B cell (primary cell): ENCODE measurements at regions not wholly inside any gene's neighbourhood (a gene's known extent, or its start where the extent isn't known, plus 50 kb on each side); places are given as distances from the start of the nearest gene placed in this dataset.

Source experiments
- EZH2 ChIP-seq: IDR thresholded peaks from 2 replicates; pipeline ENCODE4 v1.6.1; 2012; ENCODE audit warnings: borderline replicate concordance, low read depth, mild to moderate bottlenecking, moderate library complexity, low read length; ENCODE audit not compliant: insufficient read depth, poor library complexity, severe bottlenecking
- TF ChIP-seq, protein P1 (sequence below): fragments of 200-600 bp; IDR thresholded peaks from one replicate; pipeline ENCODE4 v1.8.0; 2022; ENCODE audit warnings: antibody characterized with exemption, mild to moderate bottlenecking

- TF ChIP-seq, protein P1, sequence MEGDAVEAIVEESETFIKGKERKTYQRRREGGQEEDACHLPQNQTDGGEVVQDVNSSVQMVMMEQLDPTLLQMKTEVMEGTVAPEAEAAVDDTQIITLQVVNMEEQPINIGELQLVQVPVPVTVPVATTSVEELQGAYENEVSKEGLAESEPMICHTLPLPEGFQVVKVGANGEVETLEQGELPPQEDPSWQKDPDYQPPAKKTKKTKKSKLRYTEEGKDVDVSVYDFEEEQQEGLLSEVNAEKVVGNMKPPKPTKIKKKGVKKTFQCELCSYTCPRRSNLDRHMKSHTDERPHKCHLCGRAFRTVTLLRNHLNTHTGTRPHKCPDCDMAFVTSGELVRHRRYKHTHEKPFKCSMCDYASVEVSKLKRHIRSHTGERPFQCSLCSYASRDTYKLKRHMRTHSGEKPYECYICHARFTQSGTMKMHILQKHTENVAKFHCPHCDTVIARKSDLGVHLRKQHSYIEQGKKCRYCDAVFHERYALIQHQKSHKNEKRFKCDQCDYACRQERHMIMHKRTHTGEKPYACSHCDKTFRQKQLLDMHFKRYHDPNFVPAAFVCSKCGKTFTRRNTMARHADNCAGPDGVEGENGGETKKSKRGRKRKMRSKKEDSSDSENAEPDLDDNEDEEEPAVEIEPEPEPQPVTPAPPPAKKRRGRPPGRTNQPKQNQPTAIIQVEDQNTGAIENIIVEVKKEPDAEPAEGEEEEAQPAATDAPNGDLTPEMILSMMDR = no peak
- no peak for TF ChIP-seq EZH2
Observed at GRCh38 chr12:93317227-93317626, 60.5 kb upstream of the NUDT4 start.
